Left colon (tissue), 2 donors: ENCODE measurements at regions not wholly inside any gene's neighbourhood (a gene's known extent, or its start where the extent isn't known, plus 50 kb on each side); places are given as distances from the start of the nearest gene placed in this dataset.
"Not testable (repeated sequence)": the region's sequence is repeated elsewhere in the genome, so short reads cannot be mapped to it uniquely, and the experiment has no call there.

Experiments used
- ATAC-seq: fragments of 200-7000 bp; cut with Tn5 transposase; one replicate; pipeline ENCODE4 v1.9.1; 2020; ENCODE audit warnings: mild to moderate bottlenecking, moderate library complexity
- DNase-seq, 2 donors: peaks; one replicate each; pipeline ENCODE4 v3.0.0-alpha.2; 2020
- intact Hi-C, 2 donors: fragments of 100-400 bp; cut with DNase I in 1 of 2; cut with micrococcal nuclease in 1 of 2; formaldehyde crosslinking; loops; one replicate each; pipeline versions ENCODE4 v1.11.2 to v1.14.0; 2022; cut with DNase I, micrococcal nuclease
- donor health status: DM: no; HTN: no; CAD: no.
- donor health status: DM: yes; HTN: yes; CAD: no.

GRCh38 chr1:118388301-118388959 lies 203.4 kb upstream of the SPAG17 start:
- ATAC-seq = no peak
- DNase-seq = no peak
- intact Hi-C loops = no loop called here

GRCh38 chr1:118381197-118381869 lies 196.3 kb upstream of the SPAG17 start:
- DNase-seq = no peak
- intact Hi-C loops = no loop called here
- ATAC-seq = no peak

GRCh38 chr1:118377183-118377582 lies 192.2 kb upstream of the SPAG17 start:
- DNase-seq, intact Hi-C loops, ATAC-seq: not testable (repeated sequence)

GRCh38 chr1:118371612-118372011 lies 186.6 kb upstream of the SPAG17 start:
- intact Hi-C loops = no loop called here
- no peak for ATAC-seq
- no peak for DNase-seq

- ATAC-seq = no peak
- intact Hi-C loops = no loop called here
- no peak for DNase-seq
Observed at GRCh38 chr1:118370861-118371260, 185.8 kb upstream of the SPAG17 start.

- ATAC-seq (no peak), DNase-seq (no peak)
- intact Hi-C loops = no loop called here
Observed at GRCh38 chr1:118366286-118366685, 181.3 kb upstream of the SPAG17 start.

GRCh38 chr1:118364882-118365281 lies 179.9 kb upstream of the SPAG17 start:
- DNase-seq = no peak
- intact Hi-C loops = no loop called here
- no peak for ATAC-seq

GRCh38 chr1:118363396-118363795 lies 178.4 kb upstream of the SPAG17 start:
- ATAC-seq (no peak), DNase-seq (no peak)
- intact Hi-C loops = no loop called here

- DNase-seq = no peak
- intact Hi-C loops = no loop called here
- ATAC-seq = no peak
Observed at GRCh38 chr1:118360817-118361216, 175.8 kb upstream of the SPAG17 start.

- DNase-seq = no peak
Observed at GRCh38 chr1:118346936-118347335, 161.9 kb upstream of the SPAG17 start.

GRCh38 chr1:118340928-118341910 lies 156.2 kb upstream of the SPAG17 start:
- ATAC-seq = no peak
- intact Hi-C loops = no loop called here

More at GRCh38 chr1:118346936-118347335, 161.9 kb upstream of the SPAG17 start:
- ATAC-seq = no peak
- intact Hi-C loops = no loop called here

GRCh38 chr1:118339400-118340124 lies 154.5 kb upstream of the SPAG17 start:
- ATAC-seq (no peak), DNase-seq (no peak)
- intact Hi-C loops = no loop called here

More at GRCh38 chr1:118340928-118341910, 156.2 kb upstream of the SPAG17 start:
- DNase-seq = no peak

GRCh38 chr1:118338936-118339335 lies 153.9 kb upstream of the SPAG17 start:
- DNase-seq (no peak), ATAC-seq (no peak)
- intact Hi-C loops = no loop called here

GRCh38 chr1:118337346-118337745 lies 152.3 kb upstream of the SPAG17 start:
- intact Hi-C loops = no loop called here
- no peak for DNase-seq
- ATAC-seq = no peak

GRCh38 chr1:118335331-118335732 lies 150.3 kb upstream of the SPAG17 start:
- DNase-seq (no peak), ATAC-seq (no peak)
- intact Hi-C loops = no loop called here

- ATAC-seq = no peak
- no peak for DNase-seq
- intact Hi-C loops = no loop called here
Observed at GRCh38 chr1:118334506-118334905, 149.5 kb upstream of the SPAG17 start.

- ATAC-seq = no peak
- no peak for DNase-seq
- intact Hi-C loops = no loop called here
Observed at GRCh38 chr1:118333601-118334210, 148.7 kb upstream of the SPAG17 start.

- intact Hi-C loops = no loop called here
- DNase-seq = no peak
- ATAC-seq = peak; percentile 93
Observed at GRCh38 chr1:118326960-118327629, 142.1 kb upstream of the SPAG17 start.
